ENCODE measurements at regions not wholly inside any gene's neighbourhood (a gene's known extent, or its start where the extent isn't known, plus 50 kb on each side); places are given as distances from the start of the nearest gene placed in this dataset.

DNA sequence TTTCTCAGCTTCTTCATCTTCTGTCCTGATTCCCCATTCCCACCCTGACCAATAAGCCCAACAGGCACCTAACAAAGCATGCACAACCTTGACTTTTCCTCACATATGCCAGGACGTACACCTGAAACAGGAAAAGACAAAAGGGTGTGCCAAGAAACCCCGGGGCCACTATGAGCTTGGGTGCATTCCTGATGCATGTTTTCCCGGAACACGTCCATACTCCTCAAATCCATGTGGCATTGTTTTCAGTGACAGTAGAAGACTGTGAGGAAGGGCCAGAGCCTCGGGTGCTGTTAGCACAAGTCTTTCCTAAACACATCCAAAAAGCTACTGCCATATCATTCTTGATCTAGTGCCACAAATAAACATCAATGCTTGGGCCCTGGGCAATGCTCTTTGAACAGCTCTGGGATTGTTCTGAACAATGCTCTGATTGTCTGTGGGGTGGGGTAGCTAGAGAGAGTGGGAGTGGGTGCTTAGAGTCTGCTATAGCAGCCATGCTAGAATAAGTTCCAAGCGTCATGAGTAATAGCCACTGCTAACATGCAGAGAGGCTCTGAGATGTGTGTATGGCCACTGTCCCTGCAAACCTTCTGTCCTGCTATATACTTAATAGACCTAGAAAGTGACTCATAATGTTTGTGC lies 181.7 kb upstream of the CRIM1 start:
- TF ChIP-seq, protein P1, sequence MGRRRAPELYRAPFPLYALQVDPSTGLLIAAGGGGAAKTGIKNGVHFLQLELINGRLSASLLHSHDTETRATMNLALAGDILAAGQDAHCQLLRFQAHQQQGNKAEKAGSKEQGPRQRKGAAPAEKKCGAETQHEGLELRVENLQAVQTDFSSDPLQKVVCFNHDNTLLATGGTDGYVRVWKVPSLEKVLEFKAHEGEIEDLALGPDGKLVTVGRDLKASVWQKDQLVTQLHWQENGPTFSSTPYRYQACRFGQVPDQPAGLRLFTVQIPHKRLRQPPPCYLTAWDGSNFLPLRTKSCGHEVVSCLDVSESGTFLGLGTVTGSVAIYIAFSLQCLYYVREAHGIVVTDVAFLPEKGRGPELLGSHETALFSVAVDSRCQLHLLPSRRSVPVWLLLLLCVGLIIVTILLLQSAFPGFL (CRISPR knock-in tag; IDR thresholded peaks at IDR 0.05; ENCODE audit: borderline replicate concordance): no peak
- no peak for TF ChIP-seq NR3C1 (CRISPR knock-in tag; conservative IDR thresholded peaks at IDR 0.05; ENCODE audit: low read depth)

All from WTC11 (cell line).